GM21381 (cell line): ENCODE measurements at regions not wholly inside any gene's neighbourhood (a gene's known extent, or its start where the extent isn't known, plus 50 kb on each side); places are given as distances from the start of the nearest gene placed in this dataset.

ENCODE experiments used
- ATAC-seq: cut with Tn5 transposase; IDR thresholded peaks from one replicate; pipeline ENCODE4 v1.9.1; 2021; ENCODE audit warnings: mild to moderate bottlenecking, moderate library complexity; ENCODE audit not compliant: unreplicated experiment

- ATAC-seq = no peak
Measured at GRCh38 chr5:73267766-73268435, 94.9 kb downstream of the TMEM174 start.

GRCh38 chr5:73266925-73267765 is 94.2 kb downstream of the TMEM174 start:
- ATAC-seq = no peak

- no peak for ATAC-seq
Measured at GRCh38 chr5:73266176-73266738, 93.3 kb downstream of the TMEM174 start.

- ATAC-seq = no peak
Measured at GRCh38 chr5:73265641-73266040, 92.6 kb downstream of the TMEM174 start.

GRCh38 chr5:73264631-73265030 is 91.6 kb downstream of the TMEM174 start:
- ATAC-seq = no peak

GRCh38 chr5:73263001-73263710 is 90.2 kb downstream of the TMEM174 start:
- no peak for ATAC-seq

GRCh38 chr5:73256862-73257261 is 83.9 kb downstream of the TMEM174 start:
- no peak for ATAC-seq

- no peak for ATAC-seq
Measured at GRCh38 chr5:73256462-73256861, 83.5 kb downstream of the TMEM174 start.

GRCh38 chr5:73256012-73256411 is 83.0 kb downstream of the TMEM174 start:
- ATAC-seq = no peak

GRCh38 chr5:73254642-73255041 is 81.6 kb downstream of the TMEM174 start:
- ATAC-seq = no peak

GRCh38 chr5:73253047-73253660 is 80.2 kb downstream of the TMEM174 start:
- no peak for ATAC-seq

GRCh38 chr5:73250645-73251044 is 77.7 kb downstream of the TMEM174 start:
- ATAC-seq = no peak

GRCh38 chr5:73242735-73243134 is 69.7 kb downstream of the TMEM174 start:
- no peak for ATAC-seq

GRCh38 chr5:73238873-73239272 is 65.9 kb downstream of the TMEM174 start:
- ATAC-seq = no peak

GRCh38 chr5:73236541-73237128 is 63.6 kb downstream of the TMEM174 start:
- no peak for ATAC-seq

- ATAC-seq = no peak
Measured at GRCh38 chr5:73234204-73234555, 61.2 kb downstream of the TMEM174 start.

- ATAC-seq = no peak
Measured at GRCh38 chr5:73233461-73234203, 60.6 kb downstream of the TMEM174 start.

- ATAC-seq = no peak
Measured at GRCh38 chr5:73233053-73233460, 60.1 kb downstream of the TMEM174 start.

GRCh38 chr5:73232266-73233041 is 59.5 kb downstream of the TMEM174 start:
- no peak for ATAC-seq
